K562 (cell line): ENCODE measurements at regions not wholly inside any gene's neighbourhood (a gene's known extent, or its start where the extent isn't known, plus 50 kb on each side); places are given as distances from the start of the nearest gene placed in this dataset.

ENCODE experiments used
- BHLHE40 ChIP-seq: IDR thresholded peaks from 2 replicates; pipeline ENCODE4 v1.6.1; 2011; ENCODE audit warnings: low read length, improper control_type of control experiment
- CHD2 ChIP-seq: IDR thresholded peaks from 2 replicates; pipeline ENCODE4 v1.6.1; 2011; ENCODE audit warnings: low read depth, low read length
- GMEB1 ChIP-seq: fragments of 250-450 bp; sonication (Bioruptor Pico); IDR thresholded peaks from 2 replicates; pipeline ENCODE4 v1.4.0; 2020; ENCODE audit warnings: mild to moderate bottlenecking
- GTF2A2 ChIP-seq: IDR thresholded peaks from 2 replicates; pipeline ENCODE4 v1.6.1; 2016; ENCODE audit warnings: mild to moderate bottlenecking, missing genetic modification characterization, missing compliant biosample characterization
- IRF9 ChIP-seq: fragments of 450-650 bp; IDR thresholded peaks from 2 replicates; pipeline ENCODE4 v1.6.1; 2016; ENCODE audit warnings: missing biosample characterization, missing genetic modification characterization
- KLF6 ChIP-seq: fragments of 250-450 bp; sonication (Bioruptor Pico); IDR thresholded peaks from 2 replicates; pipeline ENCODE4 v1.4.0; 2020; ENCODE audit warnings: mild to moderate bottlenecking, moderate library complexity, borderline replicate concordance
- NFXL1 ChIP-seq: fragments of 450-650 bp; formaldehyde crosslinking; IDR thresholded peaks from 2 replicates; pipeline ENCODE4 v1.4.0; 2021; ENCODE audit warnings: mild to moderate bottlenecking
- REST ChIP-seq, 2 experiments: fragments of 450-650 bp; formaldehyde crosslinking in 1 of 2; IDR thresholded peaks; 2 replicates each; pipeline versions ENCODE4 v1.4.0 to v1.6.1; 2014 to 2020; ENCODE audit warnings: mild to moderate bottlenecking in 2 of 2, borderline replicate concordance in 1 of 2, low read depth in 1 of 2
- SREBF2 ChIP-seq: sonication (generic); formaldehyde crosslinking; IDR thresholded peaks from 2 replicates; pipeline ENCODE4 v1.4.0; 2020; ENCODE audit warnings: mild to moderate bottlenecking, missing genetic modification reagents
- ZBTB8A ChIP-seq: fragments of 450-650 bp; IDR thresholded peaks from 2 replicates; pipeline ENCODE4 v1.6.1; 2018; ENCODE audit warnings: mild to moderate bottlenecking, moderate library complexity; ENCODE audit not compliant: partially characterized antibody
- ZNF740 ChIP-seq, 3 experiments: fragments of 200-800 bp in 1 of 3; sonication (Bioruptor generic) in 1 of 3; sonication (generic) in 1 of 3; formaldehyde crosslinking in 1 of 3; IDR thresholded peaks; 2 replicates each; pipeline versions ENCODE4 v1.6.1 to v1.8.0; 2016 to 2022; ENCODE audit warnings: mild to moderate bottlenecking in 2 of 3, missing compliant biosample characterization in 2 of 3, missing genetic modification characterization in 2 of 3, missing genetic modification reagents in 1 of 3

DNA sequence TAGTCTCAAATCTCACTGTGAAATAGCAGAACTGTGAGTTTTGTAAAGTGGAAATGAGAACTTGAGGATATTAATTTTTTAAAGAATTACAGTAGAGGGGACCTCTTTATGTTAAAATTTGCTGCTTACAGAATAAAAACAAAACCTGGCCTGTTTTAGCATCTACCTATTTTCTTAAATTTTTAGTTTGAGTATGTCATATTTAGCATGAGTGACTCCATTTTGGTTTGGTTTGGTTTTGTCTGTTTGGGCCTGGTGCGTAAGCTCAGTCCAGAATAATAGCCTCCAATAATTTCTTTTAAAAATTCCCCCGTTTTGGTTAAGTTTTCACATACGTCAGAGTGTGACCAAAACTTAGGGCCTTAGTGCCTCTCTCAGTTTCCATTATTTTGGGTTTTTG is 152.0 kb upstream of the ZNF92 start (continued):
- TF ChIP-seq ZBTB8A (no peak), ZNF740 (CRISPR knock-in tag; IDR thresholded peaks at IDR 0.05) (no peak), ZNF740 (tag; IDR thresholded peaks at IDR 0.05) (peak in 1 of 2 experiments; percentile 86; a peak in 2 of 4 replicates), NFXL1 (CRISPR knock-in tag) (0 out of 2 replicates have a peak, but pooled peaks have one; percentile 53), KLF6 (CRISPR knock-in tag) (peak; percentile 81; the same call in 1 of the 2 replicates), IRF9 (tag) (0 out of 2 replicates have a peak, but pooled peaks have one; percentile 42), SREBF2 (CRISPR knock-in tag) (no peak), GMEB1 (peak; percentile 41; the same call in 1 of the 2 replicates), BHLHE40 (no peak), GTF2A2 (tag) (peak; percentile 84), REST (IDR thresholded peaks at IDR 0.05; ENCODE audit: borderline replicate concordance) (no peak), REST (CRISPR knock-in tag; IDR thresholded peaks at IDR 0.05; ENCODE audit: low read depth) (no peak), CHD2 (no peak)
